ENCODE measurements at regions not wholly inside any gene's neighbourhood (a gene's known extent, or its start where the extent isn't known, plus 50 kb on each side); places are given as distances from the start of the nearest gene placed in this dataset.

GRCh38 chrY:11022734-11023133 lies 1495.1 kb downstream of the TSPY10 start:
- no peak for TF ChIP-seq CTCF (IDR thresholded peaks at IDR 0.05; ENCODE audit: low read depth, low read length, poor library complexity, severe bottlenecking)
- no peak for TF ChIP-seq EZH2phosphoT487 (IDR thresholded peaks at IDR 0.05; ENCODE audit: borderline replicate concordance, low read length)

All from DOHH2 (cell line).